ENCODE measurements at regions not wholly inside any gene's neighbourhood (a gene's known extent, or its start where the extent isn't known, plus 50 kb on each side); places are given as distances from the start of the nearest gene placed in this dataset.

- Histone ChIP-seq H3K36me3 (ENCODE audit: insufficient read depth, low read length) (no peaks in the 10 kb centered on the region), H3K79me2 (replicated peaks; ENCODE audit: insufficient read depth, low read length) (peaks cover 5% of the 10 kb centered on the region), H3F3A (ENCODE audit: insufficient read depth, low read length, poor library complexity, severe bottlenecking) (no peaks in the 10 kb centered on the region), H3K9me2 (ENCODE audit: insufficient read depth, low read length) (no peaks in the 10 kb centered on the region), H3K4me3 (ENCODE audit: low read length) (no peak overlapping the region), H2AFZ (ENCODE audit: low read depth, low read length) (no peak overlapping the region), H3K9me3 (ENCODE audit: low read length) (no peaks in the 10 kb centered on the region), H3K9ac (ENCODE audit: low read length) (no peak overlapping the region), H3K4me2 (ENCODE audit: low read length) (no peak overlapping the region), H3K27me3 (ENCODE audit: insufficient read depth, low read depth, low read length) (no peaks in the 10 kb centered on the region), H3K27ac (ENCODE audit: low read length) (no peak overlapping the region), H4K20me1 (ENCODE audit: insufficient read depth) (no peaks in the 10 kb centered on the region)
- TF ChIP-seq MXI1 (conservative IDR thresholded peaks at IDR 0.05; ENCODE audit: poor library complexity, severe bottlenecking) (no peak), POLR2AphosphoS5 (IDR thresholded peaks at IDR 0.05) (no peak), CTCF (IDR thresholded peaks at IDR 0.05; ENCODE audit: poor library complexity, severe bottlenecking) (no peak), EZH2 (IDR thresholded peaks at IDR 0.05; ENCODE audit: borderline replicate concordance, insufficient read depth, low read length, poor library complexity, severe bottlenecking) (no peak), SMC3 (conservative IDR thresholded peaks at IDR 0.05; ENCODE audit: poor library complexity) (no peak), TAF1 (IDR thresholded peaks at IDR 0.05; ENCODE audit: low read depth) (no peak), EP300 (conservative IDR thresholded peaks at IDR 0.05; ENCODE audit: poor library complexity, severe bottlenecking) (no peak), REST (IDR thresholded peaks at IDR 0.05; ENCODE audit: borderline replicate concordance) (no peak), RAD21 (conservative IDR thresholded peaks at IDR 0.05) (no peak)
These were observed 281.7 kb upstream of the MTNR1B start for GRCh38 chr11:92687724-92688123.

DNA sequence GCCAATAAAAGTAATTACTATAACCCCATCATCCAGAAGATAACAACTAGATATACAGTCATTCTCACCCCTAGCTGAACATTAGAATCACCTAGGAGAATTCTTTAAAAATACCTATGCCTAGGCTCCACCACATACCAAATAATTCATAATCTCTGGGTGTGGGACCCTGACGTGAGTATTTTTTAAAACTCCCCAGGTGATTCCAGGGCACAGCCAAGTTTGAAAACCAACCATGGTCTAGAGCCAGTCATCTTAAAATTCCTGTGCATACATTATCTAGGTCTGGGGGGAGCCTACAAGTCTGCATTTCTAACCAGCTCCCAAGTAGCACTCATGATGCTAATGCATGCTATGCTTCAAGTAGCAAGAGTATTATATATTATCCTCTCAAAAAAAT lies 281.0 kb upstream of the MTNR1B start:
- no peak overlapping the region for H3K27ac ChIP-seq (ENCODE audit: low read length)
- H3K9me2 ChIP-seq (ENCODE audit: insufficient read depth, low read length) = no peaks in the 10 kb centered on the region
- TF ChIP-seq EZH2 (IDR thresholded peaks at IDR 0.05; ENCODE audit: borderline replicate concordance, insufficient read depth, low read length, poor library complexity, severe bottlenecking) = no peak
- TF ChIP-seq TAF1 (IDR thresholded peaks at IDR 0.05; ENCODE audit: low read depth) = no peak
- TF ChIP-seq EP300 (conservative IDR thresholded peaks at IDR 0.05; ENCODE audit: poor library complexity, severe bottlenecking) = no peak
- no peak for TF ChIP-seq SMC3 (conservative IDR thresholded peaks at IDR 0.05; ENCODE audit: poor library complexity)
- no peak for TF ChIP-seq REST (IDR thresholded peaks at IDR 0.05; ENCODE audit: borderline replicate concordance)
- TF ChIP-seq POLR2AphosphoS5 (IDR thresholded peaks at IDR 0.05) = no peak
- TF ChIP-seq CTCF (IDR thresholded peaks at IDR 0.05; ENCODE audit: poor library complexity, severe bottlenecking) = no peak
- no peak overlapping the region for H2AFZ ChIP-seq (ENCODE audit: low read depth, low read length)
- no peaks in the 10 kb centered on the region for H3K36me3 ChIP-seq (ENCODE audit: insufficient read depth, low read length)
- H3F3A ChIP-seq (ENCODE audit: insufficient read depth, low read length, poor library complexity, severe bottlenecking) = no peaks in the 10 kb centered on the region
- H3K9me3 ChIP-seq (ENCODE audit: low read length) = no peaks in the 10 kb centered on the region
- no peak overlapping the region for H3K9ac ChIP-seq (ENCODE audit: low read length)
- H3K27me3 ChIP-seq (ENCODE audit: insufficient read depth, low read depth, low read length) = no peaks in the 10 kb centered on the region
- no peak overlapping the region for H3K4me3 ChIP-seq (ENCODE audit: low read length)
- H3K4me2 ChIP-seq (ENCODE audit: low read length) = no peak overlapping the region
- H4K20me1 ChIP-seq (ENCODE audit: insufficient read depth) = no peaks in the 10 kb centered on the region
- H3K79me2 ChIP-seq (replicated peaks; ENCODE audit: insufficient read depth, low read length) = peaks cover 5% of the 10 kb centered on the region

Data from neural cell (in vitro differentiated cells).